ENCODE measurements at regions not wholly inside any gene's neighbourhood (a gene's known extent, or its start where the extent isn't known, plus 50 kb on each side); places are given as distances from the start of the nearest gene placed in this dataset.

- Histone ChIP-seq H3K9me2 (replicated peaks; ENCODE audit: low read depth, low read length) (no peaks in the 10 kb centered on the region), H3F3A (ENCODE audit: low read depth) (no peaks in the 10 kb centered on the region), H3K4me1 (ENCODE audit: insufficient read depth, low read length, poor library complexity, severe bottlenecking) (no peaks in the 10 kb centered on the region), H3K27me3 (ENCODE audit: insufficient read depth, low read length, poor library complexity, severe bottlenecking) (no peaks in the 10 kb centered on the region), H3K4me3 (ENCODE audit: low read length, poor library complexity, severe bottlenecking) (no peak overlapping the region), H3K79me2 (ENCODE audit: insufficient read depth, low read length) (no peaks in the 10 kb centered on the region), H3K9ac (ENCODE audit: low read depth, low read length, poor library complexity, severe bottlenecking) (no peak overlapping the region), H3K36me3 (ENCODE audit: insufficient read depth, low read length) (no peaks in the 10 kb centered on the region), H4K20me1 (ENCODE audit: insufficient read depth, low read length, poor library complexity, severe bottlenecking) (no peaks in the 10 kb centered on the region), H2AFZ (ENCODE audit: low read length) (no peak overlapping the region), H3K4me2 (ENCODE audit: low read depth, low read length, poor library complexity, severe bottlenecking) (no peak overlapping the region), H3K9me3 (ENCODE audit: insufficient read depth, low read depth, low read length) (0 out of 2 replicates have a peak, but pooled peaks cover 4% of the 10 kb centered on the region)
- TF ChIP-seq CTCF (conservative IDR thresholded peaks at IDR 0.05; ENCODE audit: low read length) (no peak), EZH2phosphoT487 (IDR thresholded peaks at IDR 0.05; ENCODE audit: borderline replicate concordance) (no peak)
Measured at GRCh38 chr6:116982401-116982800, 105.4 kb downstream of the RFX6 start.

- Histone ChIP-seq H3K9ac (ENCODE audit: low read depth, low read length, poor library complexity, severe bottlenecking) (no peak overlapping the region), H3K79me2 (ENCODE audit: insufficient read depth, low read length) (no peaks in the 10 kb centered on the region), H3K9me3 (ENCODE audit: insufficient read depth, low read depth, low read length) (0 out of 2 replicates have a peak, but pooled peaks cover 4% of the 10 kb centered on the region), H3K4me1 (ENCODE audit: insufficient read depth, low read length, poor library complexity, severe bottlenecking) (no peaks in the 10 kb centered on the region), H3K27me3 (ENCODE audit: insufficient read depth, low read length, poor library complexity, severe bottlenecking) (no peaks in the 10 kb centered on the region), H3K36me3 (ENCODE audit: insufficient read depth, low read length) (no peaks in the 10 kb centered on the region), H3K4me2 (ENCODE audit: low read depth, low read length, poor library complexity, severe bottlenecking) (no peak overlapping the region), H3K4me3 (ENCODE audit: low read length, poor library complexity, severe bottlenecking) (no peak overlapping the region), H2AFZ (ENCODE audit: low read length) (no peak overlapping the region), H4K20me1 (ENCODE audit: insufficient read depth, low read length, poor library complexity, severe bottlenecking) (no peaks in the 10 kb centered on the region), H3F3A (ENCODE audit: low read depth) (no peaks in the 10 kb centered on the region), H3K9me2 (replicated peaks; ENCODE audit: low read depth, low read length) (no peaks in the 10 kb centered on the region)
- TF ChIP-seq CTCF (conservative IDR thresholded peaks at IDR 0.05; ENCODE audit: low read length) = no peak
- no peak for TF ChIP-seq EZH2phosphoT487 (IDR thresholded peaks at IDR 0.05; ENCODE audit: borderline replicate concordance)
Measured at GRCh38 chr6:116983375-116983774, 106.3 kb downstream of the RFX6 start.

- H3K9ac ChIP-seq (ENCODE audit: low read depth, low read length, poor library complexity, severe bottlenecking) = no peak overlapping the region
- H3K27me3 ChIP-seq (ENCODE audit: insufficient read depth, low read length, poor library complexity, severe bottlenecking) = no peaks in the 10 kb centered on the region
- H3K36me3 ChIP-seq (ENCODE audit: insufficient read depth, low read length) = no peaks in the 10 kb centered on the region
- 0 out of 2 replicates have a peak, but pooled peaks cover 4% of the 10 kb centered on the region for H3K9me3 ChIP-seq (ENCODE audit: insufficient read depth, low read depth, low read length)
- no peak overlapping the region for H3K4me3 ChIP-seq (ENCODE audit: low read length, poor library complexity, severe bottlenecking)
- no peaks in the 10 kb centered on the region for H3F3A ChIP-seq (ENCODE audit: low read depth)
- no peak for TF ChIP-seq EZH2phosphoT487 (IDR thresholded peaks at IDR 0.05; ENCODE audit: borderline replicate concordance)
- TF ChIP-seq CTCF (conservative IDR thresholded peaks at IDR 0.05; ENCODE audit: low read length) = no peak
- H2AFZ ChIP-seq (ENCODE audit: low read length) = no peak overlapping the region
- no peaks in the 10 kb centered on the region for H4K20me1 ChIP-seq (ENCODE audit: insufficient read depth, low read length, poor library complexity, severe bottlenecking)
- no peaks in the 10 kb centered on the region for H3K79me2 ChIP-seq (ENCODE audit: insufficient read depth, low read length)
- no peaks in the 10 kb centered on the region for H3K9me2 ChIP-seq (replicated peaks; ENCODE audit: low read depth, low read length)
- H3K4me1 ChIP-seq (ENCODE audit: insufficient read depth, low read length, poor library complexity, severe bottlenecking) = no peaks in the 10 kb centered on the region
- no peak overlapping the region for H3K4me2 ChIP-seq (ENCODE audit: low read depth, low read length, poor library complexity, severe bottlenecking)
Measured at GRCh38 chr6:116986819-116987218, 109.8 kb downstream of the RFX6 start.
